ENCODE measurements at regions not wholly inside any gene's neighbourhood (a gene's known extent, or its start where the extent isn't known, plus 50 kb on each side); places are given as distances from the start of the nearest gene placed in this dataset.
"Not testable (repeated sequence)": the region's sequence is repeated elsewhere in the genome, so short reads cannot be mapped to it uniquely, and the experiment has no call there.

GRCh38 chr4:64821219-64821976, 412.1 kb upstream of the TECRL start:
- DNase-seq, result no peak

- no peak for DNase-seq
These were observed 405.4 kb upstream of the TECRL start for GRCh38 chr4:64814616-64815015.

DNA sequence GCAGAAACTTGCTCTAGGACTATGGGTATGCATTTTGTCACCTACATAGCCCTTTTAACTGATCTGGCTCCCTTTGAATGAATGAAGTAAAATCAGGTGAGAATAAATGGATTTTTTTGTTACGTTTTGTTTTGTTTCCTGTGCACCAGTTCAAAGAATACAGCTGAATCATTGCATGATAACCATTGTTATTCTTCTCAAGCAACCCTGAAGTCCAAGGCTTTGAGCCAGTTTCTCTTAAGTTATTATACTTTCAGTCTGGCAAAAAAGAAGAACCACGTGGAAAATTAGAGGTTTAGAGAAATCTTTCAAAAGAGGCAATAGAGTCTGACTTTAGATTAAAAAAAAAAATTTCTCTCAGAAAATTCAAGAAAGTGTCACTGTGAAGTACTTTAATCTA, 398.6 kb upstream of the TECRL start:
- no peak for DNase-seq

DNA sequence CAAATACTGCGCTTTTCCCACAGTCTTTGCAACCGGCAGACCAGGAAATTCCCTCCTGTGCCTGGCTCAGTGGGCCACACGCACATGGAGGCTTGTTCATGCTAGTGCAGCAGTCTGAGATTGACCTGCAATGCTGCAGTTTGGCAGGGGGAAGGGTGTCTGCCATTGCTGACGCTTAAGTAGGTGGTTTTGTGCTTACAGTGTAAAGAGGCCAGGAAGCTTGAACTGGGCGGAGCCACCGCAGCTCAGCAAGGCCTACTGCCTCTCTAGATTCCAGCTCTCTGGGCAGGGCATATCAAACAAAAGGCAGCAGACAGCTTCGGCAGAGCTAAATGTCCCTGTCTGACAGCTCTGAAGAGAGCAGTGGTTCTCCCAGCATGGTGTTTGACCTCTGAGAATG, 390.5 kb upstream of the TECRL start:
- DNase-seq, result no peak

DNA sequence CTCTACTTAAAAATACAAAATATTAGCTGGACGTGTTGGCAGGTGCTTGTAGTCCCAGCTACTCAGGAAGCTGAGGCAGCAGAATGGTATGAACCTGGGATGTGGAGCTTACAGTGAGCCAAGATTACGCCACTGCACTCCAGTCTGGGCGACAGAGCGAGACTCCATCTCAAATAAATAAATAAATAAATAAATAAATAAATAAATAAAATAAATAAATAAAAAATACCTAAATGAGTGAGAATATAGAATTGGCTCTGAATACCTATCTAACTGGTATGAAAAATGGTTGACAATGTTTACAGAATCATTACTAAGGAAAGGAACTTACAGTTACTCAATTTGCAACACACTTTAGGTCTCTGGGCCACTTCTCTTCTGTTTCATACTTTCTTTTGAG, 389.6 kb upstream of the TECRL start:
- DNase-seq, result not testable (repeated sequence)

DNA sequence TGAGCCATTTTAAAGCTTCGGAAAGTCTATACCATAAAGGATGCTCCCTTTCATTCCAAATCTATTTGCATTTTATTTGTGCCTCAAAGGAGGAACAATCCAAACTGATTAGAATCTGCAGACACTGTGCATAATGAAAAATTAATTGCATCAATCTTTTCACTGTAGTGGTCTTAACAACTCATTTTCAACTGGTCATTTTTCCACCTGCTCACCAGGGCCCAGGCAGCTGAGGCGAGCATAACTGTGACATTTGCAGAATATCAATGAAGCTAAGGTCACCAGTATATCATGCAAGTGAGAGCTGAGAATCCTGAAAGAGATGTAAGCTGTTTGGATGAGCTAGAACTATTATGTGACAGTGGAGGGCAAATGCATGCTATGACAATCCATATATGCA, 387.3 kb upstream of the TECRL start:
- no peak for DNase-seq

DNA sequence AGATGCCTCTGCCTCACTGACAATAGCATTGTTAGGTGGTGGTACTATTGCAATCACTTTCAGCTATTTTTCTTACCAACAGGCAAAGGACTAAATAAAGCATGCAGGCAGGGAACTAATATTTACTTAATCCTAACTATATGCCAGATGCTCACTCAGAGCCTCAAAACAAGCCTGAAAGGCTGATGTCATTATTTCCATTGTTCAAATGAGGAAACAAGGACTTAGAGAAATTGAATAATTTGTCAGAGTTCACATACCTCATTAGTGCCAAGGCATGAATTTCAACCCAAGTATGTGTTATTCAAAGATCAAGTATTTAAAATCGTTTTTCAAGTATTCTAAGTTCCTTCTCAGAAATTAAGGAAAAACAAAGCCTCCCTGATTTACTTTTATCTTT, 374.9 kb upstream of the TECRL start:
- DNase-seq, result no peak

DNA sequence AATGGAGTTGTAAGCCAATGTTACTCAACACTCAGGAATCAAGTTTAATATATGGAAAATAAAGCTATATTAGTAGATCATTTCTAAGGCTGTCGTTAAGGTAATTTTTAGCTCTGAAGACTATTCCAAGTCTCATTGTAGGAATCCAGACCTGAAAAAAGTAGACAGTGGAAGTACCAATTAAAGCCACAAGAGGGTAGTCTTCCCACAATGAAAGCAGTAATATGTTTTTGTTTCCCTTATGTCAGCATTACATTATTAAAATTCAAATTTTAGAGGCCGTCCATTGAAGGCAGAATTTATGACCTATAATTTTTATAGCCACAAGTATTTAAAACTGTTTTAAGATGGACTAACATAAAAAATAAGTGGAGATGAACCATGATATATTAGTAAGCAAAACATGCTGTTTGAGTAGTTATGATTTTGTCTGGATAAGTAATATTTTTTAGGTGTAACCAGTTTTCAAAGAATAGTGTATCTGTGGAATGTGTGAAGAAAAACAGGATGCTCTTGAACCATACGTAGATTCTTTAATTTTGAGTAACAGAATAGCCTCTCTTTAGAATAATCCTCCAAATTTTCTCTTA, 372.6 kb upstream of the TECRL start:
- DNase-seq, result no peak

DNA sequence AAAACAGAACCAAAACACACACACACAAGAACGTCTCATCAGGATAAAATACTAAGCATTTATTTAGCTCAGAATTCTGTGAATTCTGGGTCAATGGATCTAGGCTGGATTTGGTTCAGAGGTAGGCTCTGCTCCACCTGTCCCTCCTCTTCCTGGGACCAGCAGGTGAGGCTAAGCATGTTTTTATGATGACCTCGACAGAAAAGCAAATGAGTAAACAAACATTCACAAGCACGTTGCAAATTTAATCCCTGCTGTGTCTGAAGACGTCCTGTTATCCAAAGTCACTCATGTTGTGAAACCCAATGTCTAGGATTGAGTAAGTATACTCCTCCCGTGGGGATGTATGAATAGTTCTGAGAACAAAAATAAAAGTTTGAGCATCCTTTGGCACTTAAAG, 371.4 kb upstream of the TECRL start:
- DNase-seq, result no peak

DNA sequence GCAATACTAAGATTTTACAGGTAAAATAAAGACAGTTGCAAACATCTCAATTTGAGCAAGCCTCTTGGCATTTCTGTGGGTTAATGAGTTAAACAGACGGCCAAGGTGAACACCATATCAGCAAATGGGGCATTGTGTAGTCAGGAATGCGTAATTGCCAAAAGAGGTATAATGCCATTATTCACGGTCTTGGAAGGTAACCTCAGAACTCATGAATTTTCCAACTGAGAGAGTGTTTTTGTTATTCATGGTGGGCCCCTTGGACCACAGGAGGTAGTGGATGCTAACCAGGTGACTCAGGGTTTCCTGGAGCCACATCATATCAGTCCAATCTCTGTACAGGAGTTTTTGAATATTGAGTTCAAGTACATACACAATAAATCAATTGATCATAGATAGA, 368.0 kb upstream of the TECRL start:
- no peak for DNase-seq

DNA sequence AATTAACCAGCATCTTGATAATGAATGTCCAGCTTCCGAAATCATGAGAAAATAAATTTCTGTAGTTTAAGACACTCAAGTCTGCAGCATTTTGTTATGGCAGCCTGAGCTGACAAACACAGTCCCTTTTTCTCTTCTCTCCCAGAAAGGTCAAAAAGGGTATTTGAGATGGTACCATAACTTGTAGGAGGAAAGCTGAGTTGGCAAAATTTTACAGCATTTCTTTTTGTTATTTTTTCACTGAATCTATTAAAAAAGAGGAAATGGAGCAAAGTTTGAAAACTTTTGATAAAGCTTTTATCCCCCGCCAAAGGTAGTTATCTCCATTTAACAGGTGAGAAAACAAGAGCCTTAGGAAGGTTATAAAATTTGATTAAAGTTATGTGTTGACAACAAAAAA, 367.6 kb upstream of the TECRL start:
- no peak for DNase-seq

- no peak for DNase-seq
These were observed 365.4 kb upstream of the TECRL start for GRCh38 chr4:64774626-64775025.

GRCh38 chr4:64771149-64771548, 361.9 kb upstream of the TECRL start:
- no peak for DNase-seq

DNA sequence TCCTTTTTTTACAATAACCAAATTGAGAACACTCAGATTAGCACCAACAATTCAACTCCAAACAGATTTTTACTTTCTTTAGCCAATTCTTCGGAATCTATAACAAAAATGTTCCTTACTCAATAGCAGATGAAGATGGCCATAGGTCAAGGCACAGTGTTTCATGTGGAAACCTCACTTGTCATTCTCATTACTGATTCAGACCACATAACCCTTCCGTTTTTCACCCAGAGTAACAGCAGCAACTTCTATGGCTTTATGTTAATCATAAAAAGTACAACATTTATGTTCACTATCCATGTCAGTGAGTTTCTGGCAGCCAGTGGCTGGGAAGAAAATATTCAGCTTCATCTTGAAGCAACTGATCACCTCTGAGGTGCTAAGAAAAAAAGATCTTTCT, 358.3 kb upstream of the TECRL start:
- DNase-seq, result no peak

DNA sequence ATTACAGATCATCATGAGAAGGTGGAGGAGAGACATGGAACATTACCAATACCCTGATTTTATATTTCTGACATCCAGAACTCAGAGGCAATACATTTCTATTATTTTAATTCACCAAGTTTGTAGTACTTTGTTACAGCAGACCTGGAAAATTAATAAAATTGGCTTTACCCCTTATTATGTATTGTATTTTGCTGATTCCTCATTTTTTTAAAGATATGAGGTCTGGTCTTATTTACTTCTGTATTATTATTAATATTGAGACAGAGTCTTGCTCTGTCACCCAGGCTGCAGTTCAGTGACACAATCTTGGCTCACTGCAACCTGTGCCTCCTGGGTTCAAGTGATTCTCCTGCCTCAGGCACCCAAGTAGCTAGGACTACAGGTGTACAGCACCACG, 357.3 kb upstream of the TECRL start:
- no peak for DNase-seq

GRCh38 chr4:64756016-64756415, 346.8 kb upstream of the TECRL start:
- DNase-seq, result no peak

DNA sequence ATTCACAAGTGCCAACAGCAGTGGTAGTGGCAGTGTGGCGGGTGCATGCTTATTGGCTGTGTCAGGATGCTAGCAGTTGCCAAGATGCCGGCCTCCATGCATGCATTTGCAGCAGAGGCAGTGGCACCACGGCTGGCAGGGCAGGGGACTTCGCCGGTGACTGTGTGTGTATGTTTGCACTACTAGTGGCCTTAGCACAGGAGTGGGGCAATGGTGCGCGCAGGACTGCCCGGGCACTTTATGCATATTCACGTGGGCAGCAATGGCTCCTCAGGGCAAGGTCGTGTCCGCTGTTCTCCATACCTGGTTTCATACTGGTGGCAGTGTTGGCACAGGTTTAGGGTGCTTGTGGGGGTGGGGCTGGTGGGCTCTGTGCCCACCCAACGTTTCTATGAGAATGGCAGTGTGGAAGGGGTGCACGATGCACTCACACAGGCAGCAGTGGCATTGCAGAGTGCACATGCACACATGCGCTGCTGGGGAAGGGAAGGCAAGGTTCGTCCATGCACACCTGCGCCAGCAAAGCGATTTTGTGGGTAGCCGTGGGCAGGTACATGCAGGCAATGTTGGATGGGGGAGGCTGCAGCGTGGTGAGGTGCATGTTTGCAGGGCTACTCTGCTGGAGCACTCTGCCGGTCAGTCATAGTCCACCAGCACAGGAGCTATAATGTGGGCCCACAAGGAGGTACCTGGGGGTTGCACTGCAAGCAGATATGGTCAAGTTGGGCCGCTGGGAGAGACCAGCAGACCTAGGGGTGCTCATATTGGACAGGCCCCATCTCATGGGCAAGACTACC, 338.9 kb upstream of the TECRL start:
- DNase-seq, result no peak

GRCh38 chr4:64738240-64738639, 329.0 kb upstream of the TECRL start:
- no peak for DNase-seq

DNA sequence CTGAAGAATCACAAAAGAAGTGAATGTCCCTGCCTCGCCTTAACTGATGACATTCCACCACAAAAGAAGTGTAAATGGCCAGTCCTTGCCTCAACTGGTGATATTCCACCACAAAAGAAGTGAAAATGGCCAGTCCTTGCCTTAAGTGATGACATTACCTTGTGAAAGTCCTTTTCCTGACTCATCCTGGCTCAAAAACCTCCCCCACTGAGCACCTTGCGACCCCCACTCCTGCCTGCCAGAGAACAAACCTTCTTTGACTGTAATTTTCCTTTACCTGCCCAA, 328.5 kb upstream of the TECRL start:
- not testable (repeated sequence) for DNase-seq

DNA sequence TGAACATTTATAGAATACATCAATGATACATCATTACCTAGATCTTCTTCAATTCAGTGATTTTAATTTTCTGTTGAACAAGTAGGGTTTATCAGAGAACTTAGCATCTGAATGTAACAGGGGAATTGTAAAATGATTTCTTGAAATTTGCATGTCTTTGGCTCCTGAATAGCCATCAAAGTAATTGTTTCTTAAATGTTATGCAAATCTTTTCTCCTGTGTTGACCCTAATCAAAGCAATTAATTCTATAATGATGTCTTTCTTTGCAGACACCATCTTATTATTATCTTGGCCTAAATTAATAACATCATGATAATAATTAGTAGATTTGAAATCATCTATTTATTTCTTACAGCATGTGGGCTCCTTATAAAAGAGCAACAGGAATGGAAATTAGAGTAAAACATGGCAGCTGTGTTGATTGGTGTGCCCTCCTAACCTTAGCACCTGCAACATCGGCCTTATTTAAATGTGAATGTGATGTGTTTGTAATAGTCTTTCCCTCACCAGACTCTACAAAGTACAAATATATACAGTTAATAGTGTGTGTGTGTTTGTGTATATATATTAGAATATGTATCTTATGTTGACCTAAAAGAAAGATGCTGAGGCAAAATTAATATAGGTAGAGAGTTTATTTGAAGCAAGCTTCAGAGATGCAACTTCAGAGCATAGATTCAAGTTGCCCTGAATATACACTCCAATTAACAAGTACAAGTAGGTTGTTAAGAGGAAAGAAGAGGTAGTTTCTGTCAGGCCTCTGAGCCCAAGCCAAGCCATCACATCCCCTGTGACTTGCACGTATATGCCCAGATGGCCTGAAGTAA, 328.0 kb upstream of the TECRL start:
- no peak for DNase-seq

- no peak for DNase-seq
These were observed 320.3 kb upstream of the TECRL start for GRCh38 chr4:64729561-64729960.

- no peak for DNase-seq
These were observed 318.7 kb upstream of the TECRL start for GRCh38 chr4:64727960-64728359.

DNA sequence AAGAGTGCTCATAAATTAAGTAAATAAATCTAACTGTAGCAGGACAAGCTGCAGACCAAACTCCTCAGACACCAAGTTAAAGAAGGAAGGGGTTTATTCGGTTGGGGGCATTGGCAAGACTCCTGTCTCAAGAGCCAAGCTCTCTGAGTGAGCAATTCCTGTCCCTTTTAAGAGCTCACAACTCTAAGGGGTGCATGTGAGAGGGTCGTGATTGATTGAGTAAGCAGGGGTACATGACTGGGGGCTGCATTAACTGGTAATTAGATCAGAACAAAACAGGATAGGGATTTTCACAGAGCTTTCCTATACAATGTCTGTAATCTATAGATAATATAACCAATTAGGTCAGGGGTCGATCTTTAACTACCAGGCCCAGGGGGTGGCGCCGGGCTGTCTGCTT, 318.1 kb upstream of the TECRL start:
- DNase-seq, result not testable (repeated sequence)

All from skin of body (tissue), 1 donor.